ENCODE measurements at regions not wholly inside any gene's neighbourhood (a gene's known extent, or its start where the extent isn't known, plus 50 kb on each side); places are given as distances from the start of the nearest gene placed in this dataset.

DNA sequence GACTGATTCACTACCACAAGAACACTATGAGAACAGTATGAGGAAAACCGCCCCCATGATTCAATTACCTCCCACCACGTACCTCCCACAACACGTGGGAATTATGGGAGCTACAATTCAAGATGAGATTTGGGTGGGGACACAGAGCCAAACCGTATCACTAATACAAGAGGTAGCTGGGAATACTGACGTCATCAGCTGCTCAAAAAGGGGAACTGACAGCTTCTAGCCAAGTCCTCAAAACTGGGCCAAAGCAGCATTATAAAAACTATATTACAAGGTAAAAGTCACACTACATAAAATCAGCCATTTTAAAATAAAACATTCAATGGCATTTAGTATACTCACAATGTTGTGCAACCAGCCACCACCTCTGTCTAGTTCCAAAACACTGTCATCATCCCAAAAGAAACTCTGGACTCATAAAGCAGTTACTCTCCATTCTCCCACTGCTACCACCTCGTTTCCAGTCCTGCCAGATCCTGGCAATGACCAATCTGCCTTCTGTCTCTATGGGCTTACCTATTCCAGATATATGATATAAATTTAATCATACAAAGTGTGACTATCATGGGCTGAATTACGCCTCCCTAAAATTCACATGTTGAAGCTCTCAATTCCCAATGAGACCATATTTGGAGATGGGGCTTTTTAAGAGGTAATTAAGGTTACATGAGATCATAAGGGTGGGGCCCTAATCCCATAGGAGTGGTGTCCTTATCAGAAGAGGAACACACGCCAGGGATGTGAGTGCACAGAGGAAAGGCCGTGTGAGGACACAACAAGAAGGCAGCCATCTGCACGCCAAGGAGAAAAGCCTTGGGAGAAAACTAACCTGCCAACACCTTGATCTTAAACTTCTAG is 192.1 kb downstream of the SETD4 start:
- H3K9me3 Mint-ChIP-seq (ENCODE audit: low read depth): no peaks in the 10 kb centered on the region
- H3K4me3 Mint-ChIP-seq (ENCODE audit: unreplicated experiment): no peak overlapping the region
- peaks cover 1% of the 10 kb centered on the region for H3K36me3 Mint-ChIP-seq (ENCODE audit: low read depth)

DNA sequence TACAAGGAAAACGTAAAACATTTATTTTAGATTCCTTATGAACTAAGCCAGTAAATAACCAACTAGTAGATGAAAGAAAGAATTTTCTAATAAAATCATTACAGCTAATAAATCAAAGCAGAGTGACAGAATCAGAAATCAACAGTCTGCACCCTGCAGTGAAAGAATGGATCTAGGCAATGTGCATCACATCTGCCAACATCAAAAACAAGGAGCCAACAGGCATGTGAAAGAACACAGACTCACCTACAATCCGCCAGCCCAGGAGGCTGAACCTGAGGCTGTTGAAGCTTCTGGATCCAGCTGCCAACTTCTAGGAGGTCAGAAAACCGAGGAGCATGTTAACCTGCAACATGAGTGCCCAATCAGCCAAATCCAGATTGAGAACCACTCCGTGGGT is 196.3 kb downstream of the SETD4 start:
- no peak for DNase-seq (ENCODE audit: low spot score)
- H3K36me3 Mint-ChIP-seq (ENCODE audit: low read depth): peaks cover 3% of the 10 kb centered on the region
- TF ChIP-seq CTCF (IDR thresholded peaks at IDR 0.05): no peak
- no peak overlapping the region for H3K27ac Mint-ChIP-seq (ENCODE audit: unreplicated experiment)
- H3K9me3 Mint-ChIP-seq (ENCODE audit: low read depth): peaks cover under 1% of the 10 kb centered on the region
- H3K4me3 Mint-ChIP-seq (ENCODE audit: unreplicated experiment): no peak overlapping the region
- peaks cover 4% of the 10 kb centered on the region for H3K27me3 Mint-ChIP-seq (ENCODE audit: low read depth)
- peaks cover 11% of the 10 kb centered on the region for H3K4me1 Mint-ChIP-seq (ENCODE audit: low read depth)

More for the DNA sequence above, 192.1 kb downstream of the SETD4 start:
- H3K27me3 Mint-ChIP-seq (ENCODE audit: low read depth): peaks cover 14% of the 10 kb centered on the region
- DNase-seq (ENCODE audit: low spot score): no peak
- TF ChIP-seq CTCF (IDR thresholded peaks at IDR 0.05): no peak
- peaks cover 4% of the 10 kb centered on the region for H3K4me1 Mint-ChIP-seq (ENCODE audit: low read depth)
- no peak overlapping the region for H3K27ac Mint-ChIP-seq (ENCODE audit: unreplicated experiment)

GRCh38 chr21:35862969-35863368 is 197.4 kb downstream of the SETD4 start:
- no peak for TF ChIP-seq CTCF (IDR thresholded peaks at IDR 0.05)
- Mint-ChIP-seq H3K9me3 (ENCODE audit: low read depth) (peaks cover 3% of the 10 kb centered on the region), H3K4me3 (ENCODE audit: unreplicated experiment) (no peak overlapping the region), H3K27ac (ENCODE audit: unreplicated experiment) (no peak overlapping the region), H3K4me1 (ENCODE audit: low read depth) (peaks cover 21% of the 10 kb centered on the region), H3K27me3 (ENCODE audit: low read depth) (peaks cover 4% of the 10 kb centered on the region), H3K36me3 (ENCODE audit: low read depth) (peaks cover 2% of the 10 kb centered on the region)
- DNase-seq (ENCODE audit: low spot score): no peak

- Mint-ChIP-seq H3K27me3 (ENCODE audit: low read depth) (peaks cover 4% of the 10 kb centered on the region), H3K4me1 (ENCODE audit: low read depth) (peaks cover 28% of the 10 kb centered on the region), H3K27ac (ENCODE audit: unreplicated experiment) (no peak overlapping the region), H3K4me3 (ENCODE audit: unreplicated experiment) (no peak overlapping the region), H3K9me3 (ENCODE audit: low read depth) (peaks cover 3% of the 10 kb centered on the region), H3K36me3 (ENCODE audit: low read depth) (peaks cover 2% of the 10 kb centered on the region)
- DNase-seq (ENCODE audit: low spot score): no peak
- no peak for TF ChIP-seq CTCF (IDR thresholded peaks at IDR 0.05)
These were observed 198.7 kb downstream of the SETD4 start for GRCh38 chr21:35861661-35862060.

GRCh38 chr21:35860189-35860869 is 200.0 kb downstream of the SETD4 start:
- no peak overlapping the region for H3K27ac Mint-ChIP-seq (ENCODE audit: unreplicated experiment)
- no peak overlapping the region for H3K4me3 Mint-ChIP-seq (ENCODE audit: unreplicated experiment)
- peaks cover 31% of the 10 kb centered on the region for H3K4me1 Mint-ChIP-seq (ENCODE audit: low read depth)
- peaks cover 4% of the 10 kb centered on the region for H3K27me3 Mint-ChIP-seq (ENCODE audit: low read depth)
- H3K36me3 Mint-ChIP-seq (ENCODE audit: low read depth): peaks cover 2% of the 10 kb centered on the region
- no peak for TF ChIP-seq CTCF (IDR thresholded peaks at IDR 0.05)
- no peak for DNase-seq (ENCODE audit: low spot score)
- H3K9me3 Mint-ChIP-seq (ENCODE audit: low read depth): peaks cover 3% of the 10 kb centered on the region
